B cell (primary cell): ENCODE measurements at regions not wholly inside any gene's neighbourhood (a gene's known extent, or its start where the extent isn't known, plus 50 kb on each side); places are given as distances from the start of the nearest gene placed in this dataset.

Experiments
- ATAC-seq: fragments of 200-7000 bp; cut with Tn5 transposase; one replicate; pipeline ENCODE4 v1.10.0; 2021; ENCODE audit warnings: low read depth, mild to moderate bottlenecking, moderate number of reproducible peaks, moderate library complexity
- CTCF ChIA-PET: fragments of 350-600 bp; sonication (Branson Sonifier 250); formaldehyde crosslinking; loops from one replicate; lab custom pipeline; 2021; ENCODE audit warnings: antibody characterized with exemption, inconsistent platforms; lab: Charles Lee
- POLR2A ChIA-PET: fragments of 350-600 bp; sonication (Branson Sonifier 250); formaldehyde crosslinking; loops from one replicate; lab custom pipeline; 2021; ENCODE audit warnings: antibody characterized with exemption; lab: Charles Lee
- DNase-seq: peaks from one replicate; pipeline ENCODE4 v3.0.0; 2013
- H2AFZ ChIP-seq: 2 replicates; pipeline ENCODE4 v1.6.1; 2012; ENCODE audit warnings: mild to moderate bottlenecking, low read depth, low read length; ENCODE audit not compliant: insufficient read depth, poor library complexity, severe bottlenecking
- H3K27ac ChIP-seq, 2 donors: 1 replicate in 1 of 2; 2 replicates in 1 of 2; pipeline ENCODE4 v1.5.1; 2012 to 2013; ENCODE audit warnings: low read length in 2 of 2, mild to moderate bottlenecking in 2 of 2, moderate library complexity in 1 of 2
- H3K27me3 ChIP-seq, 4 experiments: fragments of 200-600 bp in 1 of 4; sonication (generic) in 1 of 4; replicated peaks in 1 of 4; 1 replicate in 2 of 4; 2 replicates in 2 of 4; pipeline versions ENCODE4 v1.6.1 to v1.7.0; 2013 to 2016; ENCODE audit warnings: low read length in 3 of 4, mild to moderate bottlenecking in 2 of 4, mixed read lengths in 1 of 4, moderate library complexity in 1 of 4; ENCODE audit not compliant: insufficient read depth in 4 of 4, control insufficient read depth in 3 of 4; ENCODE audit errors: control extremely low read depth in 1 of 4
- H3K36me3 ChIP-seq, 2 experiments: replicated peaks in 1 of 2; 1 replicate in 1 of 2; 2 replicates in 1 of 2; pipeline versions ENCODE4 v1.6.1 to v1.7.1; 2013; ENCODE audit warnings: low read length in 1 of 2; ENCODE audit not compliant: insufficient read depth in 2 of 2, control insufficient read depth in 1 of 2; ENCODE audit errors: control extremely low read depth in 1 of 2, extremely low read depth in 1 of 2
- H3K4me1 ChIP-seq, 2 donors: fragments of 200-600 bp in 1 of 2; sonication (generic) in 1 of 2; 1 replicate in 1 of 2; 2 replicates in 1 of 2; pipeline versions ENCODE4 v1.5.1 to v1.6.1; 2013 to 2017; ENCODE audit warnings: low read length in 2 of 2; ENCODE audit not compliant: control insufficient read depth in 2 of 2, insufficient read depth in 2 of 2
- H3K4me2 ChIP-seq: replicated peaks from 2 replicates; pipeline ENCODE3; 2012; ENCODE audit warnings: mild to moderate bottlenecking, low read depth, low read length; ENCODE audit not compliant: poor library complexity, severe bottlenecking
- H3K4me3 ChIP-seq, 5 experiments: fragments of 200-600 bp in 1 of 5; sonication (generic) in 1 of 5; 1 replicate in 3 of 5; 2 replicates in 2 of 5; pipeline versions ENCODE4 v1.5.1 to v1.7.0; 2011 to 2016; ENCODE audit warnings: low read length in 4 of 5, mild to moderate bottlenecking in 4 of 5, low read depth in 2 of 5, control low read depth in 1 of 5, moderate library complexity in 1 of 5; ENCODE audit not compliant: insufficient read depth in 1 of 5; ENCODE audit errors: control extremely low read depth in 1 of 5, extremely low read depth in 1 of 5
- H3K79me2 ChIP-seq: fragments of 200-600 bp; sonication (generic); one replicate; pipeline ENCODE4 v1.6.0; 2016; ENCODE audit warnings: low read length; ENCODE audit not compliant: control insufficient read depth, insufficient read depth
- H3K9ac ChIP-seq: fragments of 200-600 bp; sonication (generic); 2 replicates; pipeline ENCODE4 v1.6.1; 2017; ENCODE audit warnings: mild to moderate bottlenecking, low read length, moderate library complexity
- H3K9me3 ChIP-seq, 3 donors: one replicate each; pipeline versions ENCODE4 v1.6.1 to v1.7.1; 2013; ENCODE audit warnings: low read length in 2 of 3; ENCODE audit not compliant: control insufficient read depth in 2 of 3, insufficient read depth in 1 of 3; ENCODE audit errors: control extremely low read depth in 1 of 3
- H4K20me1 ChIP-seq: 2 replicates; pipeline ENCODE4 v1.6.0; 2012; ENCODE audit warnings: mild to moderate bottlenecking, low read length; ENCODE audit not compliant: insufficient read depth, control insufficient read depth, poor library complexity, severe bottlenecking
- H3K27ac Mint-ChIP-seq: one replicate; pipeline ENCODE4 v1.8.0; 2021; ENCODE audit warnings: mixed read lengths
- H3K27me3 Mint-ChIP-seq: one replicate; pipeline ENCODE4 v1.8.0; 2021; ENCODE audit warnings: mixed read lengths
- H3K4me1 Mint-ChIP-seq: one replicate; pipeline ENCODE4 v1.8.0; 2021; ENCODE audit warnings: mixed read lengths
- H3K4me3 Mint-ChIP-seq: one replicate; pipeline ENCODE4 v1.8.0; 2021; ENCODE audit warnings: mixed read lengths
- H3K9me3 Mint-ChIP-seq: one replicate; pipeline ENCODE4 v1.8.0; 2022; ENCODE audit warnings: mixed read lengths; ENCODE audit not compliant: insufficient read depth
- EZH2 ChIP-seq: IDR thresholded peaks from 2 replicates; pipeline ENCODE4 v1.6.1; 2012; ENCODE audit warnings: borderline replicate concordance, low read depth, mild to moderate bottlenecking, moderate library complexity, low read length; ENCODE audit not compliant: insufficient read depth, poor library complexity, severe bottlenecking
- WGBS: methylation state at CpG from one replicate; pipeline ENCODE4 v1.1.5; 2013; ENCODE audit warnings: missing lambda C conversion rate; ENCODE audit not compliant: insufficient coverage; 5-methylcytosine and 5-hydroxymethylcytosine counted together
- intact Hi-C: fragments of 100-400 bp; cut with micrococcal nuclease; formaldehyde crosslinking; loops from one replicate; pipeline ENCODE4 v1.10.0; 2022
- TF ChIP-seq, protein P1 (sequence below): fragments of 200-600 bp; IDR thresholded peaks from one replicate; pipeline ENCODE4 v1.8.0; 2022; ENCODE audit warnings: antibody characterized with exemption, mild to moderate bottlenecking

DNA sequence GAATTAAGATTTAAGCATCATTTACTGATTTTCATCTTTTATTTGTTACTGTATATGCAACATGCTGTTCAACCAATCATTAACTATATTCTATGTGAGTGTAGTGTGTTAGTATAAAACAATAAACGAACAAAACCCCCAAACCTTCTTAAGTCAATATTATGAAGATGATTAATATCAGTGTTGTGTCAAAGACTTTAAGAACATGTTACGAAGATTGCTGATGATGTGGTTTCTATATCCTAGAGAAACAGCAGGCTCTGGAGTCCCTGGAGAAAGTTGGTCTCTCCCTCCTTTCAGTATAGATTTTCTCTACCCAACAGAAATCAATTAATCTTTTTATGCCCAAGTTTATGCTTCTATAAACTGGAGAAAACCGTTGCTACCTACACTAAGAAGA is 393.8 kb upstream of the HSF2 start:
- Mint-ChIP-seq H3K27me3 (no peaks in the 10 kb centered on the region), H3K27ac (no peak overlapping the region), H3K4me3 (no peak overlapping the region), H3K9me3 (no peaks in the 10 kb centered on the region), H3K4me1 (no peaks in the 10 kb centered on the region)
- intact Hi-C loops, result no loop called here
- no CpG with 5 or more reads among the region's 3 CpGs for WGBS
- no peaks in the 10 kb centered on the region for H3K79me2 ChIP-seq
- CTCF ChIA-PET, result no interaction called here
- no peak for TF ChIP-seq EZH2
- TF ChIP-seq, protein P1, sequence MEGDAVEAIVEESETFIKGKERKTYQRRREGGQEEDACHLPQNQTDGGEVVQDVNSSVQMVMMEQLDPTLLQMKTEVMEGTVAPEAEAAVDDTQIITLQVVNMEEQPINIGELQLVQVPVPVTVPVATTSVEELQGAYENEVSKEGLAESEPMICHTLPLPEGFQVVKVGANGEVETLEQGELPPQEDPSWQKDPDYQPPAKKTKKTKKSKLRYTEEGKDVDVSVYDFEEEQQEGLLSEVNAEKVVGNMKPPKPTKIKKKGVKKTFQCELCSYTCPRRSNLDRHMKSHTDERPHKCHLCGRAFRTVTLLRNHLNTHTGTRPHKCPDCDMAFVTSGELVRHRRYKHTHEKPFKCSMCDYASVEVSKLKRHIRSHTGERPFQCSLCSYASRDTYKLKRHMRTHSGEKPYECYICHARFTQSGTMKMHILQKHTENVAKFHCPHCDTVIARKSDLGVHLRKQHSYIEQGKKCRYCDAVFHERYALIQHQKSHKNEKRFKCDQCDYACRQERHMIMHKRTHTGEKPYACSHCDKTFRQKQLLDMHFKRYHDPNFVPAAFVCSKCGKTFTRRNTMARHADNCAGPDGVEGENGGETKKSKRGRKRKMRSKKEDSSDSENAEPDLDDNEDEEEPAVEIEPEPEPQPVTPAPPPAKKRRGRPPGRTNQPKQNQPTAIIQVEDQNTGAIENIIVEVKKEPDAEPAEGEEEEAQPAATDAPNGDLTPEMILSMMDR, result no peak
- no peak overlapping the region for H3K4me3 ChIP-seq
- no peak overlapping the region for H3K27ac ChIP-seq
- H3K27me3 ChIP-seq, result no peaks in the 10 kb centered on the region
- DNase-seq (no peak), ATAC-seq (no peak)
- no peaks in the 10 kb centered on the region for H3K9me3 ChIP-seq
- H3K4me1 ChIP-seq, result no peaks in the 10 kb centered on the region
- POLR2A ChIA-PET, result no interaction called here
- H2AFZ ChIP-seq, result no peak overlapping the region
- H3K4me2 ChIP-seq, result no peak overlapping the region
- no peaks in the 10 kb centered on the region for H4K20me1 ChIP-seq
- H3K36me3 ChIP-seq, result no peaks in the 10 kb centered on the region
- no peak overlapping the region for H3K9ac ChIP-seq

DNA sequence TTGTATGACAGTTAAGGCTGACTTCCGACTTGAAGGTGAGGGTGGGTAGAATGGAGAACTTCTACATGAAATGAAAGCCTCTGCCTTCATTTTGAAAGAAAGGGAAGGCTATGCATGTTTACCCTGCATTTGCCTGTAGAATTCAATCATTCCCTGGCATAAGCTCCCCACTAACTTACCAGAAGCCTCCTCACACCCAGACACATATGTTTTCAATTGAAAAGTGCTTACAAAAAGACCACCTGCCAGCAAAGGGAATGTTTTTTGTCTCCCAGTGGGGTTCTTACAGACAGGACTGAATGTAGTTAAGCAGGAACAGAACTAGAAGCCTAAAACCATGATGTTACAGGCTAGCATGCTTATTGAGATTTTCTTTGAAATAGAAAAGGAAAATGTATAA is 392.1 kb upstream of the HSF2 start:
- Histone ChIP-seq H2AFZ (no peak overlapping the region), H3K9ac (no peak overlapping the region), H3K9me3 (no peaks in the 10 kb centered on the region), H3K4me3 (no peak overlapping the region), H3K4me1 (no peaks in the 10 kb centered on the region), H4K20me1 (no peaks in the 10 kb centered on the region), H3K27me3 (no peaks in the 10 kb centered on the region), H3K27ac (no peak overlapping the region), H3K4me2 (no peak overlapping the region), H3K36me3 (no peaks in the 10 kb centered on the region), H3K79me2 (no peaks in the 10 kb centered on the region)
- intact Hi-C loops, result no loop called here
- no peaks in the 10 kb centered on the region for H3K4me1 Mint-ChIP-seq
- H3K27me3 Mint-ChIP-seq, result no peaks in the 10 kb centered on the region
- ChIA-PET POLR2A (no interaction called here), CTCF (no interaction called here)
- WGBS, result 40% methylated on average over 1 of the region's 1 CpG
- H3K4me3 Mint-ChIP-seq, result no peak overlapping the region
- H3K9me3 Mint-ChIP-seq, result no peaks in the 10 kb centered on the region
- ATAC-seq (no peak), DNase-seq (no peak)
- H3K27ac Mint-ChIP-seq, result no peak overlapping the region
- TF ChIP-seq EZH2, result no peak
- TF ChIP-seq, protein P1, result no peak
